ENCODE measurements at regions not wholly inside any gene's neighbourhood (a gene's known extent, or its start where the extent isn't known, plus 50 kb on each side); places are given as distances from the start of the nearest gene placed in this dataset.

DNA sequence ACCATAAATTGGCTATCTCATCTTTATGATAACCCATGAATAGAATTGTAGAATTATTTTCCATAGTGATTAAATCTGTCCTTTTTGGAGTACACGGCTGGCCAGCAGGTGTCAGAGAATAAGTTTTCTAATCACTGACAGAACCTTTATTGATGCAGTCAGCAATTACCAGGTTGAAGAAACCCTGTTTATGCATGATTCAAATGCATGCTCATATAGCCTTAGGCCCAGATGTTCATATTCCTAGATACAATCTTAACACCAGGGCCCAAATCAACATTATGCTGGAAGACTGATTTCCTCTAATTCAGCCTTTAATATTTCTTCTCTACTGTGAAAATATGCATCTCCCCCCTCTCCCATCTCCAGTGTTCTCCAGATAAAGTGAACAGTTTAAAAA, 243.5 kb upstream of the DCBLD2 start:
- WGBS (ENCODE audit: insufficient coverage, insufficient replicate concordance, low lambda C conversion rate, missing lambda C conversion rate) = 7% methylated on average over 1 of the region's 1 CpG
- Histone ChIP-seq H3K79me2 (ENCODE audit: control insufficient read depth, insufficient read depth, low read length) (no peaks in the 10 kb centered on the region), H3K27ac (ENCODE audit: control insufficient read depth, insufficient read depth) (no peak overlapping the region), H3K4me3 (no peak overlapping the region), H3K27me3 (replicated peaks in 1 of 2; ENCODE audit: control insufficient read depth in 2 of 2, insufficient read depth in 2 of 2, low read length in 1 of 2) (no peaks in the 10 kb centered on the region), H4K20me1 (ENCODE audit: control insufficient read depth, insufficient read depth) (no peaks in the 10 kb centered on the region), H3K4me1 (ENCODE audit: control insufficient read depth, insufficient read depth, low read length) (no peaks in the 10 kb centered on the region), H3K9ac (ENCODE audit: control insufficient read depth, insufficient read depth, low read length) (no peak overlapping the region), H3K4me2 (ENCODE audit: control insufficient read depth, insufficient read depth) (no peak overlapping the region), H2AFZ (ENCODE audit: control insufficient read depth, low read depth, low read length) (no peak overlapping the region), H3K9me3 (replicated peaks; ENCODE audit: control insufficient read depth, insufficient read depth, low read length) (no peaks in the 10 kb centered on the region), H3K36me3 (ENCODE audit: control insufficient read depth in 2 of 2, insufficient read depth in 2 of 2, low read length in 1 of 2) (no peaks in the 10 kb centered on the region)
- intact Hi-C loops (cut with micrococcal nuclease; ENCODE audit: unreplicated experiment) = no loop called here
- ChIA-PET RAD21 (ENCODE audit: unreplicated experiment) (no interaction called here), POLR2A (no interaction called here), CTCF (interaction anchor here (1.3 kb wide), 1 partner anchor 28 kb away, joined by 5 read pairs; no protein-coding TSS in a partner anchor), SMC1A (ENCODE audit: uncharacterized antibody, unreplicated experiment) (no interaction called here)
- no TSS peak for BruUV-seq (replicated peaks)
- no peak for ATAC-seq
- DNase-seq (ENCODE audit: low read depth, low spot score) = no peak
- in situ Hi-C loops (cut with MboI) = no loop called here
- no peak for TF ChIP-seq RBBP5 (conservative IDR thresholded peaks at IDR 0.05)
- TF ChIP-seq BCL11A (IDR thresholded peaks at IDR 0.05; ENCODE audit: low read depth, low read length) = no peak
- TF ChIP-seq RFX5 (IDR thresholded peaks at IDR 0.05; ENCODE audit: low read depth, low read length) = no peak
- TF ChIP-seq RCOR1 (conservative IDR thresholded peaks at IDR 0.05; ENCODE audit: low read depth, low read length) = no peak
- no peak for TF ChIP-seq ESRRA (IDR thresholded peaks at IDR 0.05; ENCODE audit: low read length)
- TF ChIP-seq SMAD1 (IDR thresholded peaks at IDR 0.05; ENCODE audit: low read depth, partially characterized antibody) = no peak
- no peak for TF ChIP-seq FOXK2 (IDR thresholded peaks at IDR 0.05)
- no peak for TF ChIP-seq CHD4 (IDR thresholded peaks at IDR 0.05)
- TF ChIP-seq STAT1 (conservative IDR thresholded peaks at IDR 0.05) = no peak
- TF ChIP-seq POLR2A (IDR thresholded peaks at IDR 0.05; ENCODE audit: low read depth, low read length) = no peak
- TF ChIP-seq, protein P1, sequence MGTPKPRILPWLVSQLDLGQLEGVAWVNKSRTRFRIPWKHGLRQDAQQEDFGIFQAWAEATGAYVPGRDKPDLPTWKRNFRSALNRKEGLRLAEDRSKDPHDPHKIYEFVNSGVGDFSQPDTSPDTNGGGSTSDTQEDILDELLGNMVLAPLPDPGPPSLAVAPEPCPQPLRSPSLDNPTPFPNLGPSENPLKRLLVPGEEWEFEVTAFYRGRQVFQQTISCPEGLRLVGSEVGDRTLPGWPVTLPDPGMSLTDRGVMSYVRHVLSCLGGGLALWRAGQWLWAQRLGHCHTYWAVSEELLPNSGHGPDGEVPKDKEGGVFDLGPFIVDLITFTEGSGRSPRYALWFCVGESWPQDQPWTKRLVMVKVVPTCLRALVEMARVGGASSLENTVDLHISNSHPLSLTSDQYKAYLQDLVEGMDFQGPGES (IDR thresholded peaks at IDR 0.05) = no peak
- no peak for TF ChIP-seq YY1 (IDR thresholded peaks at IDR 0.05; ENCODE audit: low read depth, low read length)
- no peak for TF ChIP-seq NFXL1 (IDR thresholded peaks at IDR 0.05; ENCODE audit: borderline replicate concordance)
- no peak for TF ChIP-seq MEF2B (IDR thresholded peaks at IDR 0.05; ENCODE audit: partially characterized antibody, poor library complexity, severe bottlenecking)
- no peak for TF ChIP-seq MTA2 (IDR thresholded peaks at IDR 0.05; ENCODE audit: low read depth)
- no peak for TF ChIP-seq ZSCAN29 (IDR thresholded peaks at IDR 0.05)
- TF ChIP-seq PML (IDR thresholded peaks at IDR 0.05; ENCODE audit: low read length) = no peak
- no peak for FAIRE-seq
